ENCODE measurements at regions not wholly inside any gene's neighbourhood (a gene's known extent, or its start where the extent isn't known, plus 50 kb on each side); places are given as distances from the start of the nearest gene placed in this dataset.

DNA sequence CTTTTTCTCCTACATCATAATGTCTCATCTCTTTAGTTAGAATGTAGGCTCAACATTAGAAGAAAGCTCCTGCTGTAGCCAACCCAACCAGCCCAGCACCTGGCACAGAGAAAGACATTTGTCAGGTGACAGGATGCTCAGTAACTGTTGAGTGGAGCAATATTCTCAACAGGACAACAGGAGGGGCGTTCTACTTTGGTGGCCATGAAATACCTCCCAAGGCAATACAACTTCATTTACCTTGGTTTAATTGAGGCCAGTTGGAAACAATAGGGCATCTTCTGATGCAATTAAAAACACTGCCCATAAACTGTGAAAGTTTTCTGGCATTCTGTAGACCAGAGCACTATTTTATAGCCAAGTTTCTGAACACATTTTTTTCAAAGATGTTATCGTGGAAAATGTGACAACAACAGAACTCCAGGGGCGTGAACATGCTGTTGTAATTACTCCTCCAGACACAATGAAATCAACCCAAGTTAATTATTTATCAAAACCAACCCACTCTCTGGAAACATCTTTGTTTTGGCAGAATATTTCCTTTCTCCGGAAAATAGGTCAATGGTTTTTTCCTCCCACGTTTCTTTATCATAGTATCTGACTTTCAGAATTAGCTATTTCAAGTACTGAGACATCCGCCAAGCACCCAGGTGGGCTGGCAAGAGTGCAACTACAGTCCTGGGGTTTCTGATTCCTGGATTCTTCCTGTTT lies 538.1 kb downstream of the SOX6 start:
- TF ChIP-seq, protein P1, sequence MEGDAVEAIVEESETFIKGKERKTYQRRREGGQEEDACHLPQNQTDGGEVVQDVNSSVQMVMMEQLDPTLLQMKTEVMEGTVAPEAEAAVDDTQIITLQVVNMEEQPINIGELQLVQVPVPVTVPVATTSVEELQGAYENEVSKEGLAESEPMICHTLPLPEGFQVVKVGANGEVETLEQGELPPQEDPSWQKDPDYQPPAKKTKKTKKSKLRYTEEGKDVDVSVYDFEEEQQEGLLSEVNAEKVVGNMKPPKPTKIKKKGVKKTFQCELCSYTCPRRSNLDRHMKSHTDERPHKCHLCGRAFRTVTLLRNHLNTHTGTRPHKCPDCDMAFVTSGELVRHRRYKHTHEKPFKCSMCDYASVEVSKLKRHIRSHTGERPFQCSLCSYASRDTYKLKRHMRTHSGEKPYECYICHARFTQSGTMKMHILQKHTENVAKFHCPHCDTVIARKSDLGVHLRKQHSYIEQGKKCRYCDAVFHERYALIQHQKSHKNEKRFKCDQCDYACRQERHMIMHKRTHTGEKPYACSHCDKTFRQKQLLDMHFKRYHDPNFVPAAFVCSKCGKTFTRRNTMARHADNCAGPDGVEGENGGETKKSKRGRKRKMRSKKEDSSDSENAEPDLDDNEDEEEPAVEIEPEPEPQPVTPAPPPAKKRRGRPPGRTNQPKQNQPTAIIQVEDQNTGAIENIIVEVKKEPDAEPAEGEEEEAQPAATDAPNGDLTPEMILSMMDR (IDR thresholded peaks at IDR 0.05): no peak
- TF ChIP-seq EP300 (IDR thresholded peaks at IDR 0.05): no peak
- no peak for TF ChIP-seq POLR2A (IDR thresholded peaks at IDR 0.05)
